DND-41 (cell line): ENCODE measurements at regions not wholly inside any gene's neighbourhood (a gene's known extent, or its start where the extent isn't known, plus 50 kb on each side); places are given as distances from the start of the nearest gene placed in this dataset.

Experiments used
- ATAC-seq: fragments of 200-7000 bp; cut with Tn5 transposase; 3 replicates; pipeline ENCODE4 v1.9.1; 2021; ENCODE audit warnings: low read depth; ENCODE audit not compliant: insufficient read depth
- DNase-seq: peaks from one replicate; pipeline ENCODE4 v3.0.0-alpha.2; 2020
- H2AFZ ChIP-seq: 2 replicates; pipeline ENCODE4 v1.6.0; 2012; ENCODE audit warnings: low read depth, low read length
- H3K27ac ChIP-seq: 2 replicates; pipeline ENCODE4 v1.5.1; 2012; ENCODE audit warnings: low read length, inconsistent platforms
- H3K27me3 ChIP-seq: fragments of 200-600 bp; sonication (generic); 2 replicates; pipeline ENCODE4 v1.6.0; 2012; ENCODE audit warnings: low read length, mild to moderate bottlenecking, inconsistent platforms; ENCODE audit not compliant: insufficient read depth, poor library complexity
- H3K36me3 ChIP-seq: 2 replicates; pipeline ENCODE4 v1.5.1; 2012; ENCODE audit warnings: low read length, inconsistent platforms; ENCODE audit not compliant: insufficient read depth
- H3K4me1 ChIP-seq: 2 replicates; pipeline ENCODE4 v1.5.1; 2012; ENCODE audit warnings: mild to moderate bottlenecking, low read length; ENCODE audit not compliant: insufficient read depth
- H3K4me2 ChIP-seq: 2 replicates; pipeline ENCODE4 v1.6.0; 2012; ENCODE audit warnings: mild to moderate bottlenecking, moderate library complexity, low read length, inconsistent platforms; ENCODE audit not compliant: insufficient read depth
- H3K4me3 ChIP-seq, 2 experiments: fragments of 200-600 bp in 1 of 2; shearing (Covaris generic) in 1 of 2; 2 replicates each; pipeline ENCODE4 v1.5.1; 2012 to 2016; ENCODE audit warnings: inconsistent platforms in 2 of 2, low read length in 2 of 2, mild to moderate bottlenecking in 2 of 2, low read depth in 1 of 2, moderate library complexity in 1 of 2
- H3K79me2 ChIP-seq: 2 replicates; pipeline ENCODE4 v1.6.0; 2012; ENCODE audit warnings: low read length, inconsistent platforms; ENCODE audit not compliant: insufficient read depth
- H3K9ac ChIP-seq: 2 replicates; pipeline ENCODE4 v1.6.0; 2012; ENCODE audit warnings: low read depth, mild to moderate bottlenecking, inconsistent platforms, low read length, moderate library complexity
- H3K9me3 ChIP-seq: 2 replicates; pipeline ENCODE4 v1.5.1; 2012; ENCODE audit warnings: low read length, moderate library complexity, mild to moderate bottlenecking, inconsistent platforms; ENCODE audit not compliant: insufficient read depth, severe bottlenecking
- H4K20me1 ChIP-seq: 2 replicates; pipeline ENCODE4 v1.6.0; 2012; ENCODE audit warnings: low read length; ENCODE audit not compliant: insufficient read depth
- EZH2 ChIP-seq: IDR thresholded peaks from 3 replicates; pipeline ENCODE4 v1.6.1; 2012; ENCODE audit warnings: borderline replicate concordance, low read depth, mild to moderate bottlenecking, moderate library complexity, low read length, inconsistent platforms; ENCODE audit not compliant: severe bottlenecking
- TF ChIP-seq, protein P1 (sequence below): IDR thresholded peaks from 2 replicates; pipeline ENCODE4 v1.5.1; 2012; ENCODE audit warnings: borderline replicate concordance, low read length, moderate library complexity, mild to moderate bottlenecking; ENCODE audit not compliant: poor library complexity, severe bottlenecking; ENCODE audit errors: extremely low read depth

DNA sequence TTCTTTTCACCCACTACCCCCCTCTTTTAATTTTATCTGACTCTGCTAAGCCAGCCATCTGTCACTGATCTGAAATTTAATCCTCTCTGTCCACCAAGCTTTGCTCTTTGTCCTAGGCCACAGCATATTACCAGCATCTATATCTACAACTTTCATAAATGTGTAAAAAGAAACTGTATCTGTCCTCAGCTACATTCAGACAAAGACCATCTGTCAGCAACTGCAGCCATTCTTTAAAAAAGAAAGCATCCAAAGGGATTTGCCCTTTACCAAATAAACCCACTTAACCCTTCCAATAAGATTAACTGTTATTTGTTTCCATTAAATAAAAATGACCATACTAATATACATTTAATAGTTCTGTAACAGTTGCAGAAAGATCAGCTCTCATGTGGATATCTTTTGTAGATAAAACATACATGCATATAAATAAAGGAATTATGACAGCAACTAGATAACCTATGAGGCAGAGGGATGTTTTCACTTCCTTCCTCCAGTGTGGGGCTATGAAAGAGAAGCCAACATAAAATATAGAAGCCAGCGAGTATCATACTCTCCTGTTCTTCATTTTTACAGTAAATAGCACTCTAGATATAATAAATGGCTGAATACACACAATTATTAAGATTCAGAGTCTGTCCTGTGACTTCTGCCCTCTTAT, 602.5 kb upstream of the SALL1 start:
- Histone ChIP-seq H2AFZ (no peak overlapping the region), H4K20me1 (no peaks in the 10 kb centered on the region), H3K4me1 (no peaks in the 10 kb centered on the region), H3K36me3 (no peaks in the 10 kb centered on the region), H3K79me2 (no peaks in the 10 kb centered on the region), H3K4me3 (no peak overlapping the region), H3K27ac (no peak overlapping the region), H3K9ac (no peak overlapping the region), H3K9me3 (no peaks in the 10 kb centered on the region), H3K4me2 (no peak overlapping the region), H3K27me3 (peaks cover 15% of the 10 kb centered on the region)
- no peak for ATAC-seq
- DNase-seq = no peak
- TF ChIP-seq EZH2 = no peak
- TF ChIP-seq, protein P1, sequence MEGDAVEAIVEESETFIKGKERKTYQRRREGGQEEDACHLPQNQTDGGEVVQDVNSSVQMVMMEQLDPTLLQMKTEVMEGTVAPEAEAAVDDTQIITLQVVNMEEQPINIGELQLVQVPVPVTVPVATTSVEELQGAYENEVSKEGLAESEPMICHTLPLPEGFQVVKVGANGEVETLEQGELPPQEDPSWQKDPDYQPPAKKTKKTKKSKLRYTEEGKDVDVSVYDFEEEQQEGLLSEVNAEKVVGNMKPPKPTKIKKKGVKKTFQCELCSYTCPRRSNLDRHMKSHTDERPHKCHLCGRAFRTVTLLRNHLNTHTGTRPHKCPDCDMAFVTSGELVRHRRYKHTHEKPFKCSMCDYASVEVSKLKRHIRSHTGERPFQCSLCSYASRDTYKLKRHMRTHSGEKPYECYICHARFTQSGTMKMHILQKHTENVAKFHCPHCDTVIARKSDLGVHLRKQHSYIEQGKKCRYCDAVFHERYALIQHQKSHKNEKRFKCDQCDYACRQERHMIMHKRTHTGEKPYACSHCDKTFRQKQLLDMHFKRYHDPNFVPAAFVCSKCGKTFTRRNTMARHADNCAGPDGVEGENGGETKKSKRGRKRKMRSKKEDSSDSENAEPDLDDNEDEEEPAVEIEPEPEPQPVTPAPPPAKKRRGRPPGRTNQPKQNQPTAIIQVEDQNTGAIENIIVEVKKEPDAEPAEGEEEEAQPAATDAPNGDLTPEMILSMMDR = no peak

DNA sequence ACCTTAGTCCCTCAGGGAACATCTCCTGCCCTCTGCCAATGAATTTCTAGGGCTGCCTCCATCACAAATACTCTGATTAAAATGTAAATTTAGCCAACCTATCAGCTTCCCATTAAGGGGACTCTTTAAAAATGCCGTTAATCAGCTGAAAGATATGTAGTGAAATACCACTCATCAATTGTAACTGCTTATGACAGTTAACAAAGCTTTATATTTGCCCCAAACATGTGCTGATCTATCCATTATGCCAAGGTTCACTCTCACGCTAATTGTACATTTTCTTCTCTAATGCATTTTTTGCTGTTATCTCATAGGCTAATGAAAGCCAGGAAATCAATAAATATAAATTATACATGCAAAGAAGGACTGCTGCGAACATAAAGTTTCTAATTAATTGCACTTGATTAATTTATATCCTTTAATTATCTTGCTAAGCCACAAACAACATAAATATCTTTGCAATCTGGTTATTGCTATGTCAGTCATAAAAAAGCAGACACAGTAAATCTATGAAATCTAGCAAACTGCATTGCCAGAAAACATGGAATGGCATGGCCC, 601.4 kb upstream of the SALL1 start:
- Histone ChIP-seq H4K20me1 (no peaks in the 10 kb centered on the region), H2AFZ (no peak overlapping the region), H3K79me2 (no peaks in the 10 kb centered on the region), H3K27me3 (peaks cover 15% of the 10 kb centered on the region), H3K9ac (no peak overlapping the region), H3K4me3 (no peak overlapping the region), H3K27ac (no peak overlapping the region), H3K4me2 (no peak overlapping the region), H3K9me3 (no peaks in the 10 kb centered on the region), H3K4me1 (no peaks in the 10 kb centered on the region), H3K36me3 (no peaks in the 10 kb centered on the region)
- TF ChIP-seq EZH2 = no peak
- TF ChIP-seq, protein P1 = no peak
- DNase-seq (no peak), ATAC-seq (no peak)

DNA sequence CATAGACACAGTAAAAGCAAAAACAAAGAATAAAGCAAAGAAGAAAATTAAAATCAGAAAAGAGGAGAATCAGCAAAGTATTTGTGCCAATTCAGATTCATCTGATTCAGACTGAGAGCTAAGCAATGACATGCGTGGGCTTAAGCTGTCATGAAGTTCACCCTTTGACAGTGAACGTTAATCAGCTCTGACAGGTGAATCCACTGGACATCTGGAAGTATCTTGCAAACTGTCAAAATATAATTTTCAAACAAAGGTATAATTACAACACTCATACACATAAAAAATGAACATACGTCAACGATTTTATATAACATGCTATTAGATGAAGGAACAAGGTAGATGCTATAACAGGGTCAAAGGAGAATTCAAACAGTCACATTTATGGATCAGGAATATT, 596.3 kb upstream of the SALL1 start:
- Histone ChIP-seq H4K20me1 (no peaks in the 10 kb centered on the region), H3K9me3 (no peaks in the 10 kb centered on the region), H3K36me3 (no peaks in the 10 kb centered on the region), H3K27ac (no peak overlapping the region), H3K4me1 (no peaks in the 10 kb centered on the region), H3K4me2 (no peak overlapping the region), H3K27me3 (peaks cover 4% of the 10 kb centered on the region), H3K9ac (no peak overlapping the region), H3K4me3 (no peak overlapping the region), H2AFZ (no peak overlapping the region), H3K79me2 (no peaks in the 10 kb centered on the region)
- DNase-seq (no peak), ATAC-seq (no peak)
- no peak for TF ChIP-seq EZH2
- TF ChIP-seq, protein P1 = no peak
